RWPE1 (cell line): ENCODE measurements at regions not wholly inside any gene's neighbourhood (a gene's known extent, or its start where the extent isn't known, plus 50 kb on each side); places are given as distances from the start of the nearest gene placed in this dataset.

Experiments used
- CTCF ChIA-PET: fragments of 350-600 bp; sonication (Branson Sonifier 250); formaldehyde crosslinking; extraction: SDS; loops from one replicate; lab custom pipeline; 2021; lab: Yijun Ruan, JAX
- POLR2A ChIA-PET: fragments of 400-600 bp; formaldehyde crosslinking; extraction: SDS; loops from one replicate; lab custom pipeline; 2020; ENCODE audit warnings: antibody characterized with exemption; ENCODE audit not compliant: low non-redundant PET; lab: Yijun Ruan, JAX
- DNase-seq: peaks from one replicate; pipeline ENCODE4 v3.0.0; 2012; ENCODE audit warnings: low spot score
- H3K27ac ChIP-seq: fragments of 450-650 bp; 2 replicates; pipeline ENCODE4 v1.5.1; 2017
- TF ChIP-seq, protein P1 (sequence below): fragments of 450-650 bp; conservative IDR thresholded peaks from 2 replicates; pipeline ENCODE4 v1.5.1; 2017; ENCODE audit warnings: low read depth, mild to moderate bottlenecking

- no peak for DNase-seq
- POLR2A ChIA-PET = no interaction called here
- TF ChIP-seq, protein P1, sequence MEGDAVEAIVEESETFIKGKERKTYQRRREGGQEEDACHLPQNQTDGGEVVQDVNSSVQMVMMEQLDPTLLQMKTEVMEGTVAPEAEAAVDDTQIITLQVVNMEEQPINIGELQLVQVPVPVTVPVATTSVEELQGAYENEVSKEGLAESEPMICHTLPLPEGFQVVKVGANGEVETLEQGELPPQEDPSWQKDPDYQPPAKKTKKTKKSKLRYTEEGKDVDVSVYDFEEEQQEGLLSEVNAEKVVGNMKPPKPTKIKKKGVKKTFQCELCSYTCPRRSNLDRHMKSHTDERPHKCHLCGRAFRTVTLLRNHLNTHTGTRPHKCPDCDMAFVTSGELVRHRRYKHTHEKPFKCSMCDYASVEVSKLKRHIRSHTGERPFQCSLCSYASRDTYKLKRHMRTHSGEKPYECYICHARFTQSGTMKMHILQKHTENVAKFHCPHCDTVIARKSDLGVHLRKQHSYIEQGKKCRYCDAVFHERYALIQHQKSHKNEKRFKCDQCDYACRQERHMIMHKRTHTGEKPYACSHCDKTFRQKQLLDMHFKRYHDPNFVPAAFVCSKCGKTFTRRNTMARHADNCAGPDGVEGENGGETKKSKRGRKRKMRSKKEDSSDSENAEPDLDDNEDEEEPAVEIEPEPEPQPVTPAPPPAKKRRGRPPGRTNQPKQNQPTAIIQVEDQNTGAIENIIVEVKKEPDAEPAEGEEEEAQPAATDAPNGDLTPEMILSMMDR = no peak
- H3K27ac ChIP-seq = no peak overlapping the region
- CTCF ChIA-PET = no interaction called here
Measured at GRCh38 chr5:158389786-158390185, 530.8 kb upstream of the CLINT1 start.

DNA sequence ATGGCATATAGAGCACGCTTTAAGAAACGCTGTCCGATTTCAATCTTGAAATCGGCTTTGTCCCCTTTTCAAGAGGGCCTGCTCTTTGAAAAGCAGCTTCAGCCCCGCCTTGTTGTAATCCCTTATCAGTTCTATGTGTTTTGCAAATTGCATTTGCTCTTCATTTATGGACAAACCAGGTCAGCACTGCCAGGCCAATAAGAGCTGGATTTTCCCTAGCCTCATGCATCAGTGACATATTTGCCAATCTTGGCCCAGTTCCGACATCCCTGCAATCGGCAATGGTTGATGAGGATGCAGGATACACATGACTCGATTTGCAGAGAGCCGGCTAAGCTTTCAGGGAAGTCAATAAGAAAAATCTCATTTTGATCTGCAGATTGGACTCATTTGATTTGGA, 529.1 kb upstream of the CLINT1 start:
- POLR2A ChIA-PET = no interaction called here
- no peak for DNase-seq
- no peak overlapping the region for H3K27ac ChIP-seq
- TF ChIP-seq, protein P1 = no peak
- CTCF ChIA-PET = interaction anchor here (0.7 kb wide), 1 partner anchor 56 kb away, joined by 3 read pairs; no protein-coding TSS in a partner anchor

DNA sequence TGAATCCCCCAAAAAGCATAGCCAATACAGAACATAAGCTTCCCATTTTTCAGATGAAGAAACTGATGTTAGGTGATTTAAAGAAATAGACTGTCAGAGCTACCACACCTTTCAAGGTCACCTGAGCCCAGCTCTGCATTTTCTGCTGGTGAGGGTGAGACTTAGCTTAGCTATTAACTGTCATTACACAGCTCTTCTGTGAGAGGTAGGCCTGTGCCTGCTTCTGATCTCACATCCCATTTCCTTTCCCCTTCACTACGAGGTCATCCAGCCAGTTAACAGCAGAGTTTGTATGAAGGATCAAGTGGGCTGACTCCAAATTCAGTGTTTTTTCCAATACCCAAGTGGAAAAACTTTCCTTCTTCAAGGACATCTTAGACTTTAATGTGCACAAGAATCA, 528.6 kb upstream of the CLINT1 start:
- DNase-seq = no peak
- CTCF ChIA-PET = interaction anchor here (0.7 to 0.8 kb wide), 4 partner anchors 56 to 308 kb away, joined by 3 to 4 read pairs (median 3); no protein-coding TSS in a partner anchor
- no peak overlapping the region for H3K27ac ChIP-seq
- POLR2A ChIA-PET = interaction anchor here (0.7 kb wide), 1 partner anchor 116 kb away, joined by 5 read pairs; no protein-coding TSS in a partner anchor
- TF ChIP-seq, protein P1 = no peak

- TF ChIP-seq, protein P1 = no peak
- CTCF ChIA-PET = no interaction called here
- no peak for DNase-seq
- H3K27ac ChIP-seq = no peak overlapping the region
- POLR2A ChIA-PET = no interaction called here
Measured at GRCh38 chr5:158385982-158386381, 527.0 kb upstream of the CLINT1 start.

DNA sequence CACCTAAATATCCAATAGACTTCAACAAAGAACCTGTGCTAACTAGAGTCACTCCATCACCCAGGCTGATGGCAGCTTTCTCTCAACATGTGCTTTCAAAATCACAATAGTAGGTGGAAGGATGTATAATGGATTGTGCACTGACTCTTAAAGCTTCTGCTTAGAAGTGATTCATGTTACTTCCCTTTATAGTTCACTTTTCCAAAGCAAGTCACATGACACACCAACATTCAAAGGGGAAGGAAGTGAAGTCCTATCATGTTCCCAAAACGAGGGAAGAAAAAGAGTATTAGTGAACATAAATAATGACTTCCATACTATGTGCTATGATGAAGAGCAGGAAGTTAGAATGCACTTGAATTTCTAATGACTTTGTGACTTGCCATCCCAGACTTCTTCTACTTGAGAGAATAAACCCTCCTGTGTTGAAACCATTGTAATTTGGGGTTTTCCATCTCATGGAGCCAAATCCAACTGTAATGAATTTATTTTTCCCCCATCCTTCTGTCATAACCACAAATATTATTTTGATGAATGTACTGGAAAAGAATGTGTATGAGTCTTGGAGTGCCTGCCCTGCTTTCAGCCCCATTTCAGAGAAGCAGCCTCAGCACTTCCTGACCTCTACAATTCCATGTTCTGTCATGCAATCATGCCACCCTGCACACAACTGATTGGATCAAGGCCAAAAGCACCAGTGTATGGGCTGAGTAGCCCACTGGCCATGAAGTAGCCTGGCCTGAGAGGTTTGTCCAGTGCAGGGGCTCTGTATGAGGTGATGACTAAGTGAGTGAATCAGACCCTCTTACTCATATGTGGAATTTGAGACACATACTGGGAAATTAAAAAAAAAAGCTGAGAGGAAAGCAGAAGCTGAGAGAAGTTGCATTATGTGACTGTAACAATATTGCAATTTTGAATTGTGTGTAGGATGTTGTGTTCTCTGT, 525.9 kb upstream of the CLINT1 start:
- peak overlapping the region; percentile 84 for H3K27ac ChIP-seq
- ChIA-PET POLR2A (no interaction called here), CTCF (interaction anchor here (0.6 kb wide), 1 partner anchor 55 kb away, joined by 3 read pairs; no protein-coding TSS in a partner anchor)
- TF ChIP-seq, protein P1 = no peak
- peak; percentile 91 for DNase-seq

DNA sequence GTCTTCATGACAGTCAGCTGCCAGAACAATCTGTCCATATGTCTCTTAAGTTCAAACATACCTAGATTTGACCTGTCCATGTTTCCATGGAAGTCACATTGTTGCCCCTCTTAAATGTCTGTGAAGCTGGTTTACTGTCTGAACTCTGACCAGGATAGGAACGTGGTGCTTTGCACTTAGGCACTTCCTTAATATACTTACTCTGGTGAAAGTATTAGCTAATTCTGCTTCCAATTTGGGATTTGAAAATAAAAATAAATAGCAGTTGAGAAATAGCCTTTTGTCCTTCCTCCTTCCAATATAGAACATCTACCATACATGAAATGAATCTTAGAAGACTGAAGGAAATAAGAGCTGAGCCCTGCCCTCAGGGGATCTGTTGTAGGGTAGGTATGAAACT, 524.5 kb upstream of the CLINT1 start:
- ChIA-PET CTCF (interaction anchor here (0.6 kb wide), 2 partner anchors 31 to 36 kb away, joined by 3 read pairs; no protein-coding TSS in a partner anchor), POLR2A (no interaction called here)
- TF ChIP-seq, protein P1 = no peak
- H3K27ac ChIP-seq = no peak overlapping the region
- no peak for DNase-seq
